ENCODE measurements at regions not wholly inside any gene's neighbourhood (a gene's known extent, or its start where the extent isn't known, plus 50 kb on each side); places are given as distances from the start of the nearest gene placed in this dataset. TPM values are rescaled to one million over a fixed set of nuclear protein-coding genes. Genes with fewer than 3 reads are reported as not detected.

Small RNA genes lying in the stretch of these regions (small RNA-seq; reads per million reads assigned to genes)
- gene RF00003 (ENCODE audit: low read depth, low replicate concordance) (not detected), gene RNVU1-4 (ENCODE audit: low read depth, low replicate concordance) (not detected)
